NCI-H1694 (cell line): ENCODE measurements at regions not wholly inside any gene's neighbourhood (a gene's known extent, or its start where the extent isn't known, plus 50 kb on each side); places are given as distances from the start of the nearest gene placed in this dataset.

ENCODE experiments used
- DNase-seq: peaks from one replicate; lab custom pipeline; 2025; lab: John Stamatoyannopoulos, UW

DNA sequence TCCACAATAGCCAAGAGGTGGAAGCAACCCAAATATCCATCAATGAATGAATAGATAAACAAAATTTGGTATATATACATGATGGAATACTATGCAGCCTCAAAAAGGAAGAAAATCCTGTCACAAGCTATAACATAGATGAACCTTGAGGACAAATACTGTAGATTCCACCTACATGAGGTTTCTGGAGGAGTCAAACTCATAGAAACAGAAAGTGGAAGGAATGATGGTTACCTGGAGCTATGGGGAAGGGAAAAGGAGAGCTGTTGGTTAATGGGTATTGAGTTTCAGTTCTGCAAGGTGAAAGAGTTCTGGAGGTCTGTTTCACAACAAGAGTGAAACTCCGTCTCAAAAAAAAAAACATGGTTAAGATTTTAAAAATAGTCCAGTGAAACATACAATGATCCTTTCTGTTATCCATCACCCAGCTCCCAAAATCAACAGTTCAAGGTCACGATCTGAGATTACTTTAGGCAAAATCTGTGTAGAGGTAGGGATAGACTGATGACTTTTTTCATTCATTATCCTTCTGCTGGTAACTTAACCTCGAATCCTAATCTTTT lies 80.8 kb upstream of the HNRNPU start:
- no peak for DNase-seq

DNA sequence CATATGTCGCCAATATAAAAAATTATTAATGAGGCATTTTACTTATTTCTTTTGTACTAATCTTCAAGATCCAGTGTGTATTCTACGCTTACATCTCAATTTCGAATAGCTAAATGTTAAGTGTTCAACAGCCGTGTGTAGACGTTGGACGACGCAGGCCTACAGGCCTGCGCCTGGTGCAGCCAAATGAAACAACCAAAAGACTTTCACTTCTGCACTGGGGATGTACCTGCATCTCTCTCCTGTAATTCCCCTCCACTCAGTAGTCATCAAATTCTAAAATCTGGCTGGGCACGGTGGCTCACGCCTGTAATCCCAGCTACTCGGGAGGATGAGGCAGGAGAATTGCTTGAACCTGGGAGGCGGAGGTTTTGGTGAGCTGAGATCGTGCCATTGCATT lies 76.8 kb upstream of the HNRNPU start:
- no peak for DNase-seq

GRCh38 chr1:244937099-244937498 lies 72.8 kb upstream of the HNRNPU start:
- DNase-seq = no peak

DNA sequence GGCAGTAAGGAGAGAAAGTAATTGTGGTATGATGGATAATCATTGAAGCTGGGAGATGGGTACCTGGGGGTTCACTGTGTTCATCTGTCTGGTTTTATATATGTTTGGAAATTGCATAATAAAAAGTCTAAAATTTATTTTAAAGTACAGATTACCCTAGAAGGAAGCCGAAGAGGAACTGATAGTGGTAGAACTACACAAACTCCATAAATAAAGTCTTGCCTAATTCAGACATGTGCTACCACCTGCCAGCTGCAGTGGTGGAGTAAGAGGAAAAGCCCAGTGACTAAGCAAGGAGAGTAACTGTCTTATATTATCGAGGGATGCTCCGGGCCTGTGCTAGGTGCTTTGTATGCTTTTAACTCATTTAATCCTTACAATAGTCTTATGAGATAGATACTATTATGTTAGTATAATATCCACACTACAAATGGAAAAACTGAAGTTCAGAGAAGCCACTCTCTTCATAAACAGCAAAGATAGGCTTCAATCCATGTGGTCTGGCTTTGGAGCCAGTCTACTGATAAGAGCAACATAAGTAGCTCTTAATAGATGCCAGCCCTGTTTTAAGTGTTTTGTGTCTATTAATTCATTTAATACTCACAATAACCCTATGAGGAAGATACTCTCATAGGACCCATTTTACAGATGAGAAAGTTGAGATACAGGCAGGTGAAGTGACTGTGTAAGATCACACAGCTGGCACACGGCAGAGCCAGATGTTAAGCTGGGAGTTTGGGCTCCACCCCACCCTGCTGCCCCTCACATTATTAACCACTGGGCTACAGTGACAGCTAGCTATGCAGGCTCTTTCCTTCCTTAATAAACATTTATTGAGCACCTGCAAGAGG lies 56.8 kb upstream of the HNRNPU start:
- no peak for DNase-seq

- no peak for DNase-seq
These were observed 55.3 kb upstream of the HNRNPU start for GRCh38 chr1:244919320-244920282.

- DNase-seq = peak; percentile 24
These were observed 54.3 kb upstream of the HNRNPU start for GRCh38 chr1:244918421-244919319.

DNA sequence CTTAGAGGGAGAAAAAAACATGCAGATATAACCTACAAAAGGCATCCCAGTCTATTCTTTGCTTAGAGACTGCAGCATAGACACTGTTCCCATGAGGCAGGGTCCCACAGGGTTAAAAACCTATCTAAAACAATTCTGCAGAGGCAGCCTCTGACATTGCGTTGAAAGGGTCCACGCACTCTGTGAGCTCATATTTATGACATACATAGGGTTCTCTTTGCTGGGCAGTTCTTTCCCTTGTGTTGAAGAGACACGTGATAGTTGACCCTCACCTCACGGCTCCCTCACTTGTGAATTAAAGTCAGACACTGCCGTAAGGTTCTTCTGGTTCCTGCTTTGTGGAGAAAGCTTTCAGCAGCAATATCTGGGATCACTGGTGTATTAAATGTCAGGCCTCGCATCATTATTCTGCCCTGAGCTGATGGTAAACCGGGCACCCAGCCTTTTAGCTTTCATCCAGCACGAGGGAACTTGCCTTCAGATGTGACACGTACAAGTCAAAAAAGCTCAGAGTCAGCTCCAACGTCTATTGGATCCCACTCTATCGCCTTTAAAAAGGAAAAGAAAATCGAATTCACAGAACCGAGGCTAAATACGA lies 52.8 kb upstream of the HNRNPU start:
- no peak for DNase-seq

DNA sequence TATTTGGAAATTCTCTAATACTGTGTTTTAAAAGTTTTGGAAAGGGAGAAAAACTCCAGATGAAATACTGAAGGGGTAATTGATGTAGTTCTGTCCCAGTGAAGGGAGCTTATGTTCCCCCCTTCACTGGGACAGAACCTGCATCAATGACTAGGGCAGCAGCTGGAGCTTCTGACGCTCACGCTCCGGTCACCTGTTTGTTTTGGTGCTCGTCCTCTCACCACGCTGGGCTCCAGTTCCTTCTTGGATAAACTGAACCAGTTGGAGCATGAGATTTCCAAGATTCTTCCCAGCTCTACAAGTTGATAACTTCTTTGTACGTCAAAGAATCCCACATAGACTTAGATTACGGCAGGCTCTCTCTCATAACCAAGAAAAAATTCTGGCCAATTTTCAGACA lies 51.4 kb upstream of the HNRNPU start:
- no peak for DNase-seq

- no peak for DNase-seq
These were observed 50.4 kb upstream of the HNRNPU start for GRCh38 chr1:244914761-244915160.
